ENCODE measurements at regions not wholly inside any gene's neighbourhood (a gene's known extent, or its start where the extent isn't known, plus 50 kb on each side); places are given as distances from the start of the nearest gene placed in this dataset.

- Mint-ChIP-seq H3K36me3 (ENCODE audit: low read depth) (no peaks in the 10 kb centered on the region), H3K4me3 (ENCODE audit: low read depth) (no peak overlapping the region), H3K9me3 (no peaks in the 10 kb centered on the region), H3K27me3 (ENCODE audit: low read depth) (no peaks in the 10 kb centered on the region), H3K4me1 (ENCODE audit: low read depth) (no peaks in the 10 kb centered on the region), H3K27ac (no peak overlapping the region)
- DNase-seq (ENCODE audit: low spot score), result no peak
- intact Hi-C loops (cut with micrococcal nuclease), result no loop called here
Measured at GRCh38 chr5:60007729-60008128, 114.2 kb upstream of the PDE4D start.

GRCh38 chr5:59999056-59999455 lies 105.5 kb upstream of the PDE4D start:
- intact Hi-C loops (cut with micrococcal nuclease), result no loop called here

GRCh38 chr5:59992206-59992605 lies 98.7 kb upstream of the PDE4D start:
- Mint-ChIP-seq H3K9me3 (no peaks in the 10 kb centered on the region), H3K27me3 (ENCODE audit: low read depth) (no peaks in the 10 kb centered on the region), H3K36me3 (ENCODE audit: low read depth) (no peaks in the 10 kb centered on the region), H3K27ac (no peak overlapping the region), H3K4me3 (ENCODE audit: low read depth) (no peak overlapping the region), H3K4me1 (ENCODE audit: low read depth) (no peaks in the 10 kb centered on the region)
- intact Hi-C loops (cut with micrococcal nuclease), result no loop called here
- no peak for DNase-seq (ENCODE audit: low spot score)

More at GRCh38 chr5:59999056-59999455, 105.5 kb upstream of the PDE4D start:
- no peak overlapping the region for H3K27ac Mint-ChIP-seq
- H3K36me3 Mint-ChIP-seq (ENCODE audit: low read depth), result no peaks in the 10 kb centered on the region
- no peak overlapping the region for H3K4me3 Mint-ChIP-seq (ENCODE audit: low read depth)
- H3K9me3 Mint-ChIP-seq, result no peaks in the 10 kb centered on the region
- no peak for DNase-seq (ENCODE audit: low spot score)
- no peaks in the 10 kb centered on the region for H3K27me3 Mint-ChIP-seq (ENCODE audit: low read depth)
- no peaks in the 10 kb centered on the region for H3K4me1 Mint-ChIP-seq (ENCODE audit: low read depth)

GRCh38 chr5:59988396-59988795 lies 94.9 kb upstream of the PDE4D start:
- H3K27me3 Mint-ChIP-seq (ENCODE audit: low read depth), result no peaks in the 10 kb centered on the region
- H3K36me3 Mint-ChIP-seq (ENCODE audit: low read depth), result no peaks in the 10 kb centered on the region
- H3K27ac Mint-ChIP-seq, result no peak overlapping the region
- H3K9me3 Mint-ChIP-seq, result no peaks in the 10 kb centered on the region
- intact Hi-C loops (cut with micrococcal nuclease), result no loop called here
- no peak for DNase-seq (ENCODE audit: low spot score)
- no peak overlapping the region for H3K4me3 Mint-ChIP-seq (ENCODE audit: low read depth)
- no peaks in the 10 kb centered on the region for H3K4me1 Mint-ChIP-seq (ENCODE audit: low read depth)

DNA sequence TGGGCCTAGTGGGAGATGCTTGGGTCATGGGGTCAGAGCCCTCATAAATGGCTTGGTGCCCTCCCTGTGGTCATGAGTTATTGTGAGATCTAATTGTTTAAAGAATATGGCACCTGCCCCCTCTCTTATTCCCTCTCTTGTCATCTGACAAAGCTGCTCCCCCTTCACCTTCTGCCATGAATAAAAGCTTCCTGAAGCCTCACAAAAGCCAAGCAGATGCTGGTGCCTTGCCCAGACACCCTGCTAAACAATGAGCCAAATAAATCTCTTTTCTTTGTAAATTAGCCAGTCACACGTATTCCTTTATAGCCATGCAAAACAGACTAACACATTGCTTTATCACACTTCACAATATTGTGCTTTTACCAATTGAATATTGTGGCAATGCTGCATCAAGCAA lies 82.8 kb upstream of the PDE4D start:
- Mint-ChIP-seq H3K27me3 (ENCODE audit: low read depth) (no peaks in the 10 kb centered on the region), H3K36me3 (ENCODE audit: low read depth) (no peaks in the 10 kb centered on the region), H3K4me1 (ENCODE audit: low read depth) (no peaks in the 10 kb centered on the region), H3K27ac (no peak overlapping the region), H3K9me3 (no peaks in the 10 kb centered on the region), H3K4me3 (ENCODE audit: low read depth) (no peak overlapping the region)
- intact Hi-C loops (cut with micrococcal nuclease), result no loop called here
- no peak for DNase-seq (ENCODE audit: low spot score)

DNA sequence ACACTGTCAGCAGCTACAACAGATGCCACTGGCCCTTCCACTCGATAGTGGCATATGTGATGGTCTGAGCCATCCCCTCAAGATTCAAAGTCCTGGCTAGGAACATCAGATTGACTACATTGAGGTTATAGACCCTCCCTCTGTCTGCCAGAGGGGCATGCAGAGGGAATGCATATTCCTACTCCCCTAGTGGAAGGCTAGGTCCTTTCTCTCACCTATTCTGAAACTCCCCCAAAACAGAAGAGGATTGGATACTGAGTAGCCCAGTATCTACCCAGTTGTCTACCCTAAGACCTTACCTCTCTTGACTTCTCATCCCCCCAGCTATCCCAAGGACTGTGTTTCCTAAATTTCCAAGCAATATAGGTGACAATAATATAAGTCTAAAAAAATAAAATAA lies 78.5 kb upstream of the PDE4D start:
- Mint-ChIP-seq H3K4me3 (ENCODE audit: low read depth) (no peak overlapping the region), H3K4me1 (ENCODE audit: low read depth) (no peaks in the 10 kb centered on the region), H3K27me3 (ENCODE audit: low read depth) (no peaks in the 10 kb centered on the region), H3K9me3 (no peaks in the 10 kb centered on the region), H3K27ac (no peak overlapping the region), H3K36me3 (ENCODE audit: low read depth) (no peaks in the 10 kb centered on the region)
- intact Hi-C loops (cut with micrococcal nuclease), result no loop called here
- DNase-seq (ENCODE audit: low spot score), result no peak

DNA sequence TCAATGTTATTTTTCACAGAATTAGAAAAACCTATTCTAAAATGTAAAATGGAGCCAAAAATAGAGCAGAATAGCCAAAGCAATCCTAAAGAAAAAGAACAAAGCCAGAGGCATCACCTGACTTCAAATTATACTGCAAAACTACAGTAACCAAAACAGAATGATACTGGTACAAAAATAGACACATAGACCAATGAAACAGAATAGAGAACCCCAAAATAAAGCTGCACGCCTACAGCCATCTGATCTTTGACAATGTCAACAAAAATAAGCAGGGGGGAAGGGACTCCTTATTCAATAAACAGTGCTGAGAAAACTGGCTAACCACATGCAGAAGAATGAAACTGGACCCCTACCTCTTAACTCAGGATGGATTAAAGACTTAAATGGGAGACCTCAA lies 65.8 kb upstream of the PDE4D start:
- H3K4me3 Mint-ChIP-seq (ENCODE audit: low read depth), result no peak overlapping the region
- H3K9me3 Mint-ChIP-seq, result no peaks in the 10 kb centered on the region
- H3K36me3 Mint-ChIP-seq (ENCODE audit: low read depth), result no peaks in the 10 kb centered on the region
- DNase-seq (ENCODE audit: low spot score), result no peak
- H3K4me1 Mint-ChIP-seq (ENCODE audit: low read depth), result no peaks in the 10 kb centered on the region
- H3K27me3 Mint-ChIP-seq (ENCODE audit: low read depth), result no peaks in the 10 kb centered on the region
- intact Hi-C loops (cut with micrococcal nuclease), result no loop called here
- no peak overlapping the region for H3K27ac Mint-ChIP-seq

GRCh38 chr5:59956130-59956783 lies 62.7 kb upstream of the PDE4D start:
- Mint-ChIP-seq H3K4me1 (ENCODE audit: low read depth) (no peaks in the 10 kb centered on the region), H3K27me3 (ENCODE audit: low read depth) (no peaks in the 10 kb centered on the region), H3K36me3 (ENCODE audit: low read depth) (no peaks in the 10 kb centered on the region), H3K9me3 (no peaks in the 10 kb centered on the region), H3K27ac (no peak overlapping the region), H3K4me3 (ENCODE audit: low read depth) (no peak overlapping the region)
- DNase-seq (ENCODE audit: low spot score), result no peak
- intact Hi-C loops (cut with micrococcal nuclease), result no loop called here

DNA sequence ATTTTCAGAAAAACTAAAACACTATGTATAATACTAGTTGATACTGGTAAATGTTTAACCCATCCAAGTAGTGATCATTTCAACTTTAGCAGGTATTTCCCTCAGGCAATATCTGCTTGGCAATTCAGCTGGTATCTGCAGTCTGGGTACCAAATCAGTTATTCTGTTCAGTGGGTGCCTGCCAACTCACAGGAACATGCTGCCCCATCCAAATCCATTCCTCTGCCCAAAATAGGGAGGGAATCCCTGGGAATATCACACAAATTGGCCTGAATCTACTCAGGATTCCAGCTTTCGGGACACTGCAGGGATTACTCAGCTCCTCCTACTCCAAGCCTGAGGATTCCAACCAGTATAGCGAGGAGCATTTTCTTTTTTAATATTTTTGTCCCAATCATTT lies 61.7 kb upstream of the PDE4D start:
- no peak overlapping the region for H3K27ac Mint-ChIP-seq
- H3K4me3 Mint-ChIP-seq (ENCODE audit: low read depth), result no peak overlapping the region
- no peaks in the 10 kb centered on the region for H3K27me3 Mint-ChIP-seq (ENCODE audit: low read depth)
- no peaks in the 10 kb centered on the region for H3K4me1 Mint-ChIP-seq (ENCODE audit: low read depth)
- H3K36me3 Mint-ChIP-seq (ENCODE audit: low read depth), result no peaks in the 10 kb centered on the region
- H3K9me3 Mint-ChIP-seq, result no peaks in the 10 kb centered on the region
- intact Hi-C loops (cut with micrococcal nuclease), result no loop called here
- no peak for DNase-seq (ENCODE audit: low spot score)

GRCh38 chr5:59943452-59944113 lies 50.1 kb upstream of the PDE4D start:
- no peak for DNase-seq (ENCODE audit: low spot score)
- H3K4me1 Mint-ChIP-seq (ENCODE audit: low read depth), result no peaks in the 10 kb centered on the region
- H3K27me3 Mint-ChIP-seq (ENCODE audit: low read depth), result no peaks in the 10 kb centered on the region
- no peaks in the 10 kb centered on the region for H3K36me3 Mint-ChIP-seq (ENCODE audit: low read depth)
- intact Hi-C loops (cut with micrococcal nuclease), result no loop called here
- no peak overlapping the region for H3K4me3 Mint-ChIP-seq (ENCODE audit: low read depth)
- no peaks in the 10 kb centered on the region for H3K9me3 Mint-ChIP-seq
- no peak overlapping the region for H3K27ac Mint-ChIP-seq

Data from activated T-helper 2 cell treated with anti-CD3 and anti-CD28 coated beads, Interferon-gamma antibody, Interleukin-2, Interleukin-4, amounts not matched to agents 10 μg/mL and 5 μg/mL and 100 μg/mL, durations not matched to agents 14 hours and 24 hours and 36 hours (primary cell).